Psoas muscle (tissue), 7 donors: ENCODE measurements at regions not wholly inside any gene's neighbourhood (a gene's known extent, or its start where the extent isn't known, plus 50 kb on each side); places are given as distances from the start of the nearest gene placed in this dataset.

Source experiments
- ATAC-seq, 4 donors: fragments of 200-7000 bp; cut with Tn5 transposase; one replicate each; pipeline ENCODE4 v1.9.1; 2020; ENCODE audit warnings: moderate library complexity in 3 of 4, mild to moderate bottlenecking in 2 of 4
- DNase-seq, 2 donors: peaks; one replicate each; pipeline ENCODE4 v3.0.0-alpha.2; 2020
- H3K27ac ChIP-seq: fragments of 200-600 bp; one replicate; pipeline ENCODE4 v1.8.0; 2022
- H3K27me3 ChIP-seq, 3 donors: fragments of 200-600 bp in 1 of 3; one replicate each; pipeline versions ENCODE4 v1.6.1 to v1.8.0; 2013 to 2022; ENCODE audit warnings: low read length in 2 of 3, mild to moderate bottlenecking in 2 of 3, moderate library complexity in 1 of 3; ENCODE audit not compliant: insufficient read depth in 3 of 3
- H3K36me3 ChIP-seq, 2 donors: fragments of 200-600 bp in 1 of 2; one replicate each; pipeline versions ENCODE4 v1.6.1 to v1.8.0; 2013 to 2022; ENCODE audit warnings: low read depth in 1 of 2, mild to moderate bottlenecking in 1 of 2, moderate library complexity in 1 of 2; ENCODE audit not compliant: insufficient read depth in 1 of 2
- H3K4me1 ChIP-seq: fragments of 200-600 bp; one replicate; pipeline ENCODE4 v1.8.0; 2022
- H3K4me3 ChIP-seq: fragments of 200-600 bp; one replicate; pipeline ENCODE4 v1.8.0; 2022; ENCODE audit warnings: mild to moderate bottlenecking
- H3K9me3 ChIP-seq: fragments of 200-600 bp; one replicate; pipeline ENCODE4 v1.8.0; 2022
- WGBS, 3 donors: extraction: QIAGEN DNeasy Blood & Tissue Kit; methylation state at CpG; one replicate each; pipeline versions ENCODE4 v1.1.6 to v1.1.7; 2013; 5-methylcytosine and 5-hydroxymethylcytosine counted together
- intact Hi-C, 2 donors: fragments of 100-400 bp; cut with DNase I; formaldehyde crosslinking; loops; one replicate each; pipeline versions ENCODE4 v1.11.0 to v1.14.2; 2022
- TF ChIP-seq, protein P1 (sequence below): fragments of 200-600 bp; IDR thresholded peaks from one replicate; pipeline ENCODE4 v1.8.0; 2022; ENCODE audit warnings: antibody characterized with exemption
- donor health status: healthy with polysubstance abuse.
- donor health status: DM: no; HTN: no; CAD: no; lungs with moderate emphysema.
- donor health status: Bipolar disorder and iron deficiency.
- donor health status: healthy.
- donor health status: DM: yes; HTN: yes; CAD: no.
- donor health status: DM: no; HTN: no; CAD: no.
- donor health status: DM: yes; HTN: yes; CAD: no.

DNA sequence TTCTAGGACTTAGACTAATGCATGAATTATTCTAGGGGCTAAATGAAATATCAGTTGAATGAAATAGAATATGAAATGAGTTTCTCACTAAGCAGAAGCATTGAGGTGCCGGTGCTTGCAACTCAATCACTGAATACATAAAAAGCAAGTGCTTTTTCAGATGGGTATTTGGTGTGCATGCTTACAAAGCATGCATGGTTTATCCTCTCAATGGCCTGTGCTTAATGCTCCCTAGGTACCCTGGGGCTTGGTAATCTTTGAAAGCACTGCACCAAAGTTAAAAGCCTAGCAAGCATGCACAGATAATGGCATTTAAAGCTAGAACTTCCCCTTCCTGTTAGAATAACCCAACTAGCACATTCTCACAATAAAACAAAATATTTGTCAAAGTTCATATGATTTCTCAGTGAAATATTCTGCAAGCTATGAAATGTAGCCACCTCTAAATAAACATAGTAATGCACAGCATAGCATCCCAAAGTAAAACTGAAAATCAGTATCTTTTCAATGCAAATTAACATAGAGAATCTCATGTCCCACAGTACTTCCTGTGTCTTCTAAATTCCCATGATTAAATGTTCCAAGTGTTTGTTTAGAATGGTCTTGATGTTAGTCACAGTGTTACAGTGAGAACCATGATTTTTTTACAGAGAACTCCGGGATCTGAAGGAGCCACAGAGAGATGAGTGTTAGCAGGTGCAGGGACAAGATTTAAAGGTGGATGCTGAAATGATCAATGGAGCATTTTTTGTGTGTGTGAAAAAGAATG is 143.4 kb upstream of the CDH6 start:
- TF ChIP-seq, protein P1, sequence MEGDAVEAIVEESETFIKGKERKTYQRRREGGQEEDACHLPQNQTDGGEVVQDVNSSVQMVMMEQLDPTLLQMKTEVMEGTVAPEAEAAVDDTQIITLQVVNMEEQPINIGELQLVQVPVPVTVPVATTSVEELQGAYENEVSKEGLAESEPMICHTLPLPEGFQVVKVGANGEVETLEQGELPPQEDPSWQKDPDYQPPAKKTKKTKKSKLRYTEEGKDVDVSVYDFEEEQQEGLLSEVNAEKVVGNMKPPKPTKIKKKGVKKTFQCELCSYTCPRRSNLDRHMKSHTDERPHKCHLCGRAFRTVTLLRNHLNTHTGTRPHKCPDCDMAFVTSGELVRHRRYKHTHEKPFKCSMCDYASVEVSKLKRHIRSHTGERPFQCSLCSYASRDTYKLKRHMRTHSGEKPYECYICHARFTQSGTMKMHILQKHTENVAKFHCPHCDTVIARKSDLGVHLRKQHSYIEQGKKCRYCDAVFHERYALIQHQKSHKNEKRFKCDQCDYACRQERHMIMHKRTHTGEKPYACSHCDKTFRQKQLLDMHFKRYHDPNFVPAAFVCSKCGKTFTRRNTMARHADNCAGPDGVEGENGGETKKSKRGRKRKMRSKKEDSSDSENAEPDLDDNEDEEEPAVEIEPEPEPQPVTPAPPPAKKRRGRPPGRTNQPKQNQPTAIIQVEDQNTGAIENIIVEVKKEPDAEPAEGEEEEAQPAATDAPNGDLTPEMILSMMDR: no peak
- intact Hi-C loops: no loop called here
- 31 to 49% (median 36%) methylated on average over 2 of the region's 2 CpGs for WGBS, 3 donors

DNA sequence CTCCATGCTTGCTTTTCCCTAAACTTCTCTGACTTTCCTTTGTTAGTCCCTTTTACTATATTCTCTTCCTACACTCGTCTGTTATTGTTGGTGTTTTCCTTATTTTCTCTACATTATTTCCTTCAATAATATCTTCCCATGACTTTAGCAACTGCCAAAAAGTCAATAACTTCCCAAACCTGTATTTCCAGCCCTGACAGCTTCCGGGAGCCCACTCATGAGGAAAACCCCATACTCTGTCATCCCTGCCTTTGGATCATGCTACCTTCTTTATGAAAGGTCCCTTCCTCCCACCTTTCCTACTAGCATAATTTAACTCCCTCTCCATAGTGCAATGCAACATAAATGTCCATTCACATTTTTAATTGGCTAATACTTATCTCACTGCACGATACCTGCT is 144.0 kb upstream of the CDH6 start:
- DNase-seq (no peak), ATAC-seq (no peak)
- no peak overlapping the region for H3K27ac ChIP-seq
- H3K27me3 ChIP-seq: no peaks in the 10 kb centered on the region
- no peaks in the 10 kb centered on the region for H3K4me1 ChIP-seq
- no peak overlapping the region for H3K4me3 ChIP-seq
- H3K36me3 ChIP-seq: no peaks in the 10 kb centered on the region
- intact Hi-C loops: no loop called here
- H3K9me3 ChIP-seq: no peaks in the 10 kb centered on the region
- TF ChIP-seq, protein P1: no peak
- 44 to 78% (median 77%) methylated on average over 3 of the region's 3 CpGs for WGBS, 3 donors

More for the DNA sequence above, 143.4 kb upstream of the CDH6 start:
- H3K36me3 ChIP-seq: no peaks in the 10 kb centered on the region
- ATAC-seq (no peak), DNase-seq (no peak)
- no peaks in the 10 kb centered on the region for H3K27me3 ChIP-seq
- no peaks in the 10 kb centered on the region for H3K4me1 ChIP-seq
- no peak overlapping the region for H3K27ac ChIP-seq
- no peak overlapping the region for H3K4me3 ChIP-seq
- no peaks in the 10 kb centered on the region for H3K9me3 ChIP-seq

DNA sequence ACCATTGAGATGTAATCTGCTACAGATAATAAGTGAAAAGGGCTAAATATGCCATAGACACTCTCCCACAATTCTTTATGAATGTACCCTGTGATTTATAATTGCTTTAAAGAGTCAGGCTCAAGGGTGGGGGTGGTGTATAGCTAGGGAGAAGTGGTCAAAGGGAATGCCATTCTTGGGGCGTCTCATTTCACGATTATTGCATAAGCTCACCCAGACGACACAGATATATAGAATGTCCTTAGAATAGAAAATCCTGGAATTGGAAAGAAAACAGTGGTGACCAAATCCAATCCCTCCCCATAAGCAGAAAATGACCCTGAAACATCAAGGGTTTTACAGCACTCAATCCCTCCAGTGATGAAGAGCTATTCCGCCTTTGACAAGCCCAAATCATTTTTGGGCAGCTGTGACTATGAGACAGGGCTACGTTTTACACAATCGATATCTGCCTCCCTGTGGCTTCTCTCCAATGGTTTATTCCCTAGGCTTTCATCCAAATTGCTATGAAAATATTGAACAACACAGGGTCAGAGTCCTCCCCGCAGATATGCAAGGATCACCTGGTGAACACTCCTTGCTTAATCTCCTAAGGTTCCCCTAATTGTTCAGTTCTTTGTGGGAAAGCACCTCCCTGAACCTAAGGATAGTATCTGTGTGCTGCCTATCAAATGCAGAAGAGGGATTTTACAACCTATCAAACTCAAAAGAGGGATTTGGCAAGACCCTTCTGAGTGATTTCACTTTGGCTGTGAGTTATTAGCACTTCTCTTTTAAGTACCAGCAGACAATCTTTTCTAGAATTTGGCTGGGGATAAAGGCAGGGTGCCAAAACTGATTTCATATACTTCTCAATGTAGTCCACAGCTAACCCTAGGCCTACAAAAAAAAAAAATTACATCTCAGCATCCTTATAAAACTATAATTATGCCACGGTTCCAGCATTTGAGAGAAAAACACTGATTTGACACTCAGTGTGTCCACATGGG is 144.9 kb upstream of the CDH6 start:
- ATAC-seq (no peak), DNase-seq (no peak)
- H3K4me1 ChIP-seq: no peaks in the 10 kb centered on the region
- no peak overlapping the region for H3K4me3 ChIP-seq
- TF ChIP-seq, protein P1: no peak
- no peaks in the 10 kb centered on the region for H3K36me3 ChIP-seq
- no peaks in the 10 kb centered on the region for H3K27me3 ChIP-seq
- H3K27ac ChIP-seq: no peak overlapping the region
- intact Hi-C loops: no loop called here
- 64 to 68% (median 66%) methylated on average over 8 of the region's 8 CpGs for WGBS, 3 donors
- H3K9me3 ChIP-seq: no peaks in the 10 kb centered on the region

DNA sequence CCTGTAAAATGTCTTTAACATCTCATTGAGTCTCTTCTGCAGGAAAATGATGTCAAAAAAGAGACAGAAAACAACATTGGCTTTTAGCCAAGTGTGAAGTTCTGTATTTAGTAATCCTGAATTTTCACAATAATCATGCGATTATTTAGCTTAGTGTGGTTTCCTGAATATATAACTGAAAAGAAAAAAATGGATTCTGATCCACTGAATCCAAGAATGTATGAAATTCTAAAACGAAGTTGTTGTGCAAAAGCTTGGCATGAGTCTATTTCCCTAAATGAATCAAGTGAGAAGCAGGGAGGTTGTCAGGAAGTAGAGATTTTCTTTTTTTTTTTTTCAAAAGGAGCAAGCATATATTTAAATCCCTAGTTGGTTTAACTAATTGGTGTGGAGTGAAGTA is 145.9 kb upstream of the CDH6 start:
- intact Hi-C loops: no loop called here
- no peaks in the 10 kb centered on the region for H3K27me3 ChIP-seq
- no peak overlapping the region for H3K4me3 ChIP-seq
- no peaks in the 10 kb centered on the region for H3K4me1 ChIP-seq
- no peaks in the 10 kb centered on the region for H3K36me3 ChIP-seq
- DNase-seq: no peak
- TF ChIP-seq, protein P1: no peak
- no peak overlapping the region for H3K27ac ChIP-seq
- ATAC-seq: no peak
- no peaks in the 10 kb centered on the region for H3K9me3 ChIP-seq
- WGBS, 3 donors: 47 to 52% (median 49%) methylated on average over 2 of the region's 2 CpGs
